Stimulated activated CD4-positive, alpha-beta T cell treated with anti-CD3 and anti-CD28 coated beads, Interleukin-15, amount 100 ng/mL, for 48 hours (primary cell): ENCODE measurements at regions not wholly inside any gene's neighbourhood (a gene's known extent, or its start where the extent isn't known, plus 50 kb on each side); places are given as distances from the start of the nearest gene placed in this dataset.
"Not testable (repeated sequence)": the region's sequence is repeated elsewhere in the genome, so short reads cannot be mapped to it uniquely, and the experiment has no call there.

Source experiments
- DNase-seq, 2 donors: peaks; one replicate each; pipeline ENCODE4 v3.0.0-alpha.2; 2020; ENCODE audit warnings: low read depth in 2 of 2

- no peak for DNase-seq
These were observed 1379.8 kb upstream of the MIR17HG start for GRCh38 chr13:89967701-89968100.

- no peak for DNase-seq
These were observed 1379.0 kb upstream of the MIR17HG start for GRCh38 chr13:89968470-89968869.

GRCh38 chr13:89970353-89970709 is 1377.2 kb upstream of the MIR17HG start:
- no peak for DNase-seq

- no peak for DNase-seq
These were observed 1370.3 kb upstream of the MIR17HG start for GRCh38 chr13:89977203-89977602.

- DNase-seq: no peak
These were observed 1366.6 kb upstream of the MIR17HG start for GRCh38 chr13:89980896-89981295.

GRCh38 chr13:89982407-89983095 is 1364.9 kb upstream of the MIR17HG start:
- DNase-seq: no peak

GRCh38 chr13:89988206-89988605 is 1359.3 kb upstream of the MIR17HG start:
- no peak for DNase-seq

- DNase-seq: no peak
These were observed 1343.9 kb upstream of the MIR17HG start for GRCh38 chr13:90003566-90003965.

- no peak for DNase-seq
These were observed 1338.8 kb upstream of the MIR17HG start for GRCh38 chr13:90008707-90009149.

GRCh38 chr13:90014038-90014437 is 1333.4 kb upstream of the MIR17HG start:
- DNase-seq: no peak

- no peak for DNase-seq
These were observed 1331.7 kb upstream of the MIR17HG start for GRCh38 chr13:90015565-90016507.

- no peak for DNase-seq
These were observed 1330.8 kb upstream of the MIR17HG start for GRCh38 chr13:90016688-90017087.

GRCh38 chr13:90020536-90021070 is 1326.9 kb upstream of the MIR17HG start:
- no peak for DNase-seq

GRCh38 chr13:90027409-90027808 is 1320.1 kb upstream of the MIR17HG start:
- no peak for DNase-seq

- no peak for DNase-seq
These were observed 1315.2 kb upstream of the MIR17HG start for GRCh38 chr13:90032313-90032712.

- DNase-seq: no peak
These were observed 1314.5 kb upstream of the MIR17HG start for GRCh38 chr13:90032841-90033493.

- DNase-seq: no peak
These were observed 1308.0 kb upstream of the MIR17HG start for GRCh38 chr13:90039516-90039915.

- no peak for DNase-seq
These were observed 1299.9 kb upstream of the MIR17HG start for GRCh38 chr13:90047600-90047999.

- DNase-seq: no peak
These were observed 1297.4 kb upstream of the MIR17HG start for GRCh38 chr13:90049989-90050671.

- DNase-seq: no peak
These were observed 1292.4 kb upstream of the MIR17HG start for GRCh38 chr13:90055121-90055520.

- no peak for DNase-seq
These were observed 1291.7 kb upstream of the MIR17HG start for GRCh38 chr13:90055760-90056159.

GRCh38 chr13:90064226-90064625 is 1283.3 kb upstream of the MIR17HG start:
- not testable (repeated sequence) for DNase-seq
